ENCODE measurements at regions not wholly inside any gene's neighbourhood (a gene's known extent, or its start where the extent isn't known, plus 50 kb on each side); places are given as distances from the start of the nearest gene placed in this dataset.
A peak's percentile ranks its signal among the peaks of the same experiment; 100 is the strongest.
"Not testable (repeated sequence)": the region's sequence is repeated elsewhere in the genome, so short reads cannot be mapped to it uniquely, and the experiment has no call there.

DNA sequence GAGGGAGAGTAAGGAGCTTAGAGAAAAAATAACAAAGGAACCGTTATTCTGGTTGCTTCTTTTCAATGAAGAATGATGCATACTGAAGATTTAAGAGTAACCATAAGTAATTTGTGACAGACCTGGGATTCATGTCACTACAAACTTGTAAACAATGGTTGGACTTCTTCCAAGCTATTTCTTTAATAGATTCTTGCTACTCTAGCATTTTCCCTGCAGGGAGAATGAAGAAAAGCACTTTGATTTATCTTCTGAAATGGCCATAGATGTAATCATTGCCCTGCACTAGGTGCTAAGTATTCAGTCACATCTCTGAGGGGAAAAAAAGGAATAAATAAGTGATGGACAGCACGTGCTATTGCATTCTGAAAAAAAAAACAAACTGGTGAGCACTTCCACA lies 606.6 kb upstream of the LRRN3 start:
- DNase-seq (ENCODE audit: low read depth): no peak
- TF ChIP-seq, protein P1, sequence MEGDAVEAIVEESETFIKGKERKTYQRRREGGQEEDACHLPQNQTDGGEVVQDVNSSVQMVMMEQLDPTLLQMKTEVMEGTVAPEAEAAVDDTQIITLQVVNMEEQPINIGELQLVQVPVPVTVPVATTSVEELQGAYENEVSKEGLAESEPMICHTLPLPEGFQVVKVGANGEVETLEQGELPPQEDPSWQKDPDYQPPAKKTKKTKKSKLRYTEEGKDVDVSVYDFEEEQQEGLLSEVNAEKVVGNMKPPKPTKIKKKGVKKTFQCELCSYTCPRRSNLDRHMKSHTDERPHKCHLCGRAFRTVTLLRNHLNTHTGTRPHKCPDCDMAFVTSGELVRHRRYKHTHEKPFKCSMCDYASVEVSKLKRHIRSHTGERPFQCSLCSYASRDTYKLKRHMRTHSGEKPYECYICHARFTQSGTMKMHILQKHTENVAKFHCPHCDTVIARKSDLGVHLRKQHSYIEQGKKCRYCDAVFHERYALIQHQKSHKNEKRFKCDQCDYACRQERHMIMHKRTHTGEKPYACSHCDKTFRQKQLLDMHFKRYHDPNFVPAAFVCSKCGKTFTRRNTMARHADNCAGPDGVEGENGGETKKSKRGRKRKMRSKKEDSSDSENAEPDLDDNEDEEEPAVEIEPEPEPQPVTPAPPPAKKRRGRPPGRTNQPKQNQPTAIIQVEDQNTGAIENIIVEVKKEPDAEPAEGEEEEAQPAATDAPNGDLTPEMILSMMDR (IDR thresholded peaks at IDR 0.05; ENCODE audit: control insufficient read depth, extremely low read depth, insufficient read depth): no peak
- H3K4me3 ChIP-seq (ENCODE audit: low read depth, low read length): no peak overlapping the region

DNA sequence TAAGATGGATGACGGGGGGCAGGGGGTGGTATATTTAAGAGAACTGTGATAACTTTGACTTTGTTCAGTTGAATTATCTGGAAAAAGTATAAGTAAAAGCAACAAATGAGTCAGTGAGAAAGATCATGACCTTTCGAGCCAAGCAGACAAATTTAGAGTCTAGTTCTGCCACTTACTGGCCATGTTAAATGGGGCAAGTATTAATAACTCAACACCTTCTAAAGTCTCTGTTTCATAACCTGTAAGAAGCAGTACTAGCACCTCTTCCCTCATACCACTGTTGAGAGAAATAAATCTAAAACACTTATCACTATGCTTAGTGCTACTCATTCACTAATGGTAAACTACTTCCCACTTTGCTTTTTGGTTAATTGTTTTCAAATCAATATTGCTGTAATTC lies 604.4 kb upstream of the LRRN3 start:
- H3K4me3 ChIP-seq (ENCODE audit: low read depth, low read length): no peak overlapping the region
- DNase-seq (ENCODE audit: low read depth): no peak
- TF ChIP-seq, protein P1 (IDR thresholded peaks at IDR 0.05; ENCODE audit: control insufficient read depth, extremely low read depth, insufficient read depth): no peak

DNA sequence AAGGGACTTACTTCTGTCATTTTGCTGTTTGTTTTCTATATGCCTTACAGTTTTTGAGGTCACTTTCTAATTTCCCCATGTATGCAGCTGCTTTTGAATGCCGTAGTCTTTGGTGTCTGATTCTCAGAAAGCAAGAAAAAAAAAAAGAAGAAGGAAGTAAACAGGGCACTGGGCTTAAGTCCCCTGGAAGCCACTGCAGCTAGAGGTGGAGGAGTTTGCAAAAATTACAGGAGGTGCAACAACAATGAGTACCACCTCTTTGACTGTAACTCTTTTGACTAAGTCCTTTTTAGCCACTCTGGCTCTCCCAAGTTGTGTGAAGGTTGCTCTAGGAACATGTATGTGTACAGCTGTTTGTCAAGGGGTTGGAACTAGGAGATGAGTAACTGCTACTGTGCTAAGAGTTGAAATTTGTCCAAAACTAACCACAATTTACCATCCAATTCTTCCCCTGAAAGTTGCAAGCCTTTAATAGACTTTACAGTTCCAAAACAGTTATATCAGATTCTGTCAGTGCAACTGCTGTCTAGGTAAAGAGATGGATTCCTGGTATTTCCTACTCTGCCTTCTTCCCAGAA lies 588.0 kb upstream of the LRRN3 start:
- DNase-seq (ENCODE audit: low read depth): no peak
- TF ChIP-seq, protein P1 (IDR thresholded peaks at IDR 0.05; ENCODE audit: control insufficient read depth, extremely low read depth, insufficient read depth): no peak
- H3K4me3 ChIP-seq (ENCODE audit: low read depth, low read length): no peak overlapping the region

DNA sequence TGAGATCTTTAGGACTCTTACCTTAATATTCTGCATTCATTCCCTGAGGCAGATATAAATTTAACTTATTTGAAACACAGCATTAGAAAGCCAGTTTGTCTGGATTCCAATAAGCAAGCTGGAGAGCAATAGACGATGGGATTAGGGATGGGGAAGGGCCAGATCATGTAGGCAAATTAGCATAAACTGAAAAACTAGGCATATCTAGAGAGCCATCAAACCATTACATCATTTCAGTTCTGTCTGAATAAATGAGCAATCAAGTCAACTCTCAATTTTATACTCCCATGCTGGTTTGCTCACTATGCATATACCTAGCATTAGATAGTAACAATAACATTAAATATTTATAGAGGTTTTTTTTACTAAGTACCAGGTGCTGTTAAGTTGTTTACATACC lies 583.6 kb upstream of the LRRN3 start:
- TF ChIP-seq, protein P1 (IDR thresholded peaks at IDR 0.05; ENCODE audit: control insufficient read depth, extremely low read depth, insufficient read depth): no peak
- no peak overlapping the region for H3K4me3 ChIP-seq (ENCODE audit: low read depth, low read length)
- DNase-seq (ENCODE audit: low read depth): no peak

DNA sequence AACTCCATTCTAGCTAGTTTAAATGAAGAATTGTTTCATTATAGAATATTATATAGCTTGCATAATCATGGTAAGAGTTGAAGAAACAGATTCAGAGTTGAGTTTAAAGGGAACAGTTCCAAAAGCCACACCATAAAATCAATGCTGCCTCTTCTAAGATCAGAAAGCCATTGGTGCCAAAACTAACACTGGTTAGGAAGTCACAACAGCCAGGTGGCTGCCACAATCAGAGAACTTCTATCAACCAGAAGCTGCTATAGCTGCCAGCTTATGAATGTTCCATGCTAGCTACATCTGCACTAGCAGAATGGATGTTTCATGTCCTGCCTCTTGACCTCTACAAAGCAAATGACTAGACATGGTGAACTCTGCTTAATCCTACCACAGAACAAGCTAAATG lies 583.1 kb upstream of the LRRN3 start:
- peak; percentile 89 for DNase-seq (ENCODE audit: low read depth)
- H3K4me3 ChIP-seq (ENCODE audit: low read depth, low read length): no peak overlapping the region
- TF ChIP-seq, protein P1 (IDR thresholded peaks at IDR 0.05; ENCODE audit: control insufficient read depth, extremely low read depth, insufficient read depth): no peak

DNA sequence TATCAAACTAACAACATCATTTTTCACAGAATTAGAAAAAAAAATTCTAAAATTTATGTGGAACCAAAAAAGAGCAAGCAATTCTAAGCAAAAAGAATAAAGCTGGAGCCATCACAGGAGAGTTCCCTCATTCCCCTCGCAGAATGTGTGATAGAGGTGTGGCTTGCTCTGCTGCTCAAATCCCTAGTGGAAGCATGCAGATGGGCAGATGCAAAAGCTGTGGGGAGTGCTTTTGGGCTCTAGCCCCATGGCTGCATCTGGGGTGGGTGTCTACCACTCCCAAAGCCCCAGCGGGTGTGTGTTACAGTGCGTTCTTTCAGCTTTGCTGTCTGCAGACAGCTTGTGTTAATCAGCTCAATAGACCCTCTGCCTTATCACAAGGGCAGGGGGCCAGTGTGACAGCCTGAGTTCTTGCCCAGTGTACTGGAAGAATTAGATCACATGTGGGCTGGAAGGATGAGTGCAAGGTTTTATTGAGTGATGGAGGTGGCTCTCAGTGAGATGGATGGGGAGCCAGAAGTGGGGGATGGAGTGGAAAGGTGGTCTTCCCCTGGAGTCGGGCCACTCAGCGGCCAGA lies 575.9 kb upstream of the LRRN3 start:
- not testable (repeated sequence) for H3K4me3 ChIP-seq (ENCODE audit: low read depth, low read length); DNase-seq (ENCODE audit: low read depth)

DNA sequence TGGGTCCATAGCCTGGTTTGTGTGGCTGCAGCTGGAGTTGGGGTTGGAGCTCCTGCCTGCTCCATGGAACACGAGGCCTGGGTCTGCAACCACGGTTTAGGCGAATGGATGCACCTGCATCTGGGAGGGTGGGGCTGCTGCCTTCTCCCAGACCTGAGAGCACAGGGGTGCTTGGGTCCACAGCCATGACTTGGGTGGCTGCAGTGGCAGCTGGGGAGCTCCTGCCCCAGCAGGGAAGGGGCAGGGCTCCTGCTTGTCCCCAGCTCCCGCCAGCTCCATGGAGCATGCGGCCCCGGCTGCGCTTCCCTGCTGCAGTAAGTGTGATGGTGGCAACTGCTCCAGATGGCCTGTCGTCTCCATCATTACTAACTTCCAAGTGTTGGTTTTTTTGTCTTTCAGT lies 571.1 kb upstream of the LRRN3 start:
- TF ChIP-seq, protein P1 (IDR thresholded peaks at IDR 0.05; ENCODE audit: control insufficient read depth, extremely low read depth, insufficient read depth): no peak
- no peak for DNase-seq (ENCODE audit: low read depth)
- no peak overlapping the region for H3K4me3 ChIP-seq (ENCODE audit: low read depth, low read length)
